MM.1S (cell line): ENCODE measurements at regions not wholly inside any gene's neighbourhood (a gene's known extent, or its start where the extent isn't known, plus 50 kb on each side); places are given as distances from the start of the nearest gene placed in this dataset.

Source experiments
- EZH2 ChIP-seq: fragments of 300-600 bp; sonication (generic); optimal IDR thresholded peaks from 2 replicates; pipeline ENCODE3; 2017; ENCODE audit warnings: low read depth, mild to moderate bottlenecking, antibody characterized with exemption, low read length, mixed read lengths
- EZH2phosphoT487 ChIP-seq: fragments of 300-600 bp; sonication (generic); IDR thresholded peaks from 2 replicates; pipeline ENCODE4 v1.6.1; 2018; ENCODE audit warnings: antibody characterized with exemption, low read length
- TF ChIP-seq, protein P1 (sequence below): fragments of 300-600 bp; sonication (generic); IDR thresholded peaks from 2 replicates; pipeline ENCODE4 v1.5.1; 2016; ENCODE audit warnings: antibody characterized with exemption, low read length, mixed read lengths

DNA sequence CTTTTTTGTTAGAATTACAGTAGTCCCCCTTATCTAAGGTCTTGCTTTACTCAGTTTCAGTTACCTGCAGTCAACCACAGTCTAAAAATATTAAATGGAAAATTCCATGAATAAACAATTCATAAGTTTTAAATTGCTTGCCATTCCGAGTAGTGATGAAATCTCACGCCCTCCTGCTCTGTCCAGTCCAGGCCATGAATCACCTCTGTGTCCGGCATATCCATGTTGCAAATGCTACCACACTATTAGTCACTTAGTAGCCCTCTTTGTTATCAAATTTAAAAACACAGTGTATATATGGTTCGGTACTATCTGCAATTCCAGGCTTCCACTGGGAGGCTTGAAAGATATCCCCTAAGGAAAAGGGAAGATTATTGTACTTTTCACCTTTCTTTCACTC lies 164.6 kb upstream of the FAM83B start:
- TF ChIP-seq, protein P1, sequence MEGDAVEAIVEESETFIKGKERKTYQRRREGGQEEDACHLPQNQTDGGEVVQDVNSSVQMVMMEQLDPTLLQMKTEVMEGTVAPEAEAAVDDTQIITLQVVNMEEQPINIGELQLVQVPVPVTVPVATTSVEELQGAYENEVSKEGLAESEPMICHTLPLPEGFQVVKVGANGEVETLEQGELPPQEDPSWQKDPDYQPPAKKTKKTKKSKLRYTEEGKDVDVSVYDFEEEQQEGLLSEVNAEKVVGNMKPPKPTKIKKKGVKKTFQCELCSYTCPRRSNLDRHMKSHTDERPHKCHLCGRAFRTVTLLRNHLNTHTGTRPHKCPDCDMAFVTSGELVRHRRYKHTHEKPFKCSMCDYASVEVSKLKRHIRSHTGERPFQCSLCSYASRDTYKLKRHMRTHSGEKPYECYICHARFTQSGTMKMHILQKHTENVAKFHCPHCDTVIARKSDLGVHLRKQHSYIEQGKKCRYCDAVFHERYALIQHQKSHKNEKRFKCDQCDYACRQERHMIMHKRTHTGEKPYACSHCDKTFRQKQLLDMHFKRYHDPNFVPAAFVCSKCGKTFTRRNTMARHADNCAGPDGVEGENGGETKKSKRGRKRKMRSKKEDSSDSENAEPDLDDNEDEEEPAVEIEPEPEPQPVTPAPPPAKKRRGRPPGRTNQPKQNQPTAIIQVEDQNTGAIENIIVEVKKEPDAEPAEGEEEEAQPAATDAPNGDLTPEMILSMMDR = no peak
- TF ChIP-seq EZH2 (no peak), EZH2phosphoT487 (no peak)
